Stimulated activated naive CD4-positive, alpha-beta T cell (primary cell): ENCODE measurements at regions not wholly inside any gene's neighbourhood (a gene's known extent, or its start where the extent isn't known, plus 50 kb on each side); places are given as distances from the start of the nearest gene placed in this dataset.
"Not testable (repeated sequence)": the region's sequence is repeated elsewhere in the genome, so short reads cannot be mapped to it uniquely, and the experiment has no call there.

Experiments
- DNase-seq, 6 experiments: peaks; one replicate each; lab custom pipeline; 2025; lab: John Stamatoyannopoulos, UW

- not testable (repeated sequence) for DNase-seq
Measured at GRCh38 chr10:46202405-46202804, 84.4 kb upstream of the ANTXRL start.

DNA sequence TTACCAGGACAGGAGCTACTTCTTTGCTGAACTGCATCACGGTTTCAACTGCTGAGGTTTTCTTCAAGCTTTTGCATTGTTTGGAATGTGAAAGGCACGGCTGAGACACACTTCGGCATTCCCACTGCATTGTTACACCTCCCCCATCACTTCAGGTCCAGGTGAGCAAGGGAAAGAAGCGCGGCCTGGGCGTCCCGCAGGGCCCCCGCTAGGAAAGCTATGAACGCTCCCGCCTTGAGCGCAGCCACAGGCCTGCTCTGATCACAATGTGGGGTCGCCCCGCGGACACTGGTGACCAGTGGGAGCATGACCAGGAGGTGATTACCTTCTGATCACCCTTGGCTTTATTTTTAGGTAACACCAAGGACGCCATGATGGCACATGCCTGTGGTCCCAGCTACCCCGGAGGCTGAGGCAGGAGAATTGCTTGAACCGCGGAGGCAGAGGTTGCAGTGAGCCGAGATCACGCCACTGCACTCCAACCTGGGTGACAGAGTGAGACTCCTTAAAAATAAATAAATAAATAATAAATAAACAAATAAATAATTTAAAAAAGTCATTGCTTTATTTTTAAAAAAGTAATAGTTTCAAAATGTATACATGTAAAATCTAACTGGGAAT lies 82.2 kb upstream of the ANTXRL start:
- not testable (repeated sequence) for DNase-seq

GRCh38 chr10:46210427-46210826 lies 76.4 kb upstream of the ANTXRL start:
- not testable (repeated sequence) for DNase-seq

GRCh38 chr10:46215426-46215825 lies 71.4 kb upstream of the ANTXRL start:
- no peak for DNase-seq

GRCh38 chr10:46216003-46216634 lies 70.7 kb upstream of the ANTXRL start:
- DNase-seq, result no peak

DNA sequence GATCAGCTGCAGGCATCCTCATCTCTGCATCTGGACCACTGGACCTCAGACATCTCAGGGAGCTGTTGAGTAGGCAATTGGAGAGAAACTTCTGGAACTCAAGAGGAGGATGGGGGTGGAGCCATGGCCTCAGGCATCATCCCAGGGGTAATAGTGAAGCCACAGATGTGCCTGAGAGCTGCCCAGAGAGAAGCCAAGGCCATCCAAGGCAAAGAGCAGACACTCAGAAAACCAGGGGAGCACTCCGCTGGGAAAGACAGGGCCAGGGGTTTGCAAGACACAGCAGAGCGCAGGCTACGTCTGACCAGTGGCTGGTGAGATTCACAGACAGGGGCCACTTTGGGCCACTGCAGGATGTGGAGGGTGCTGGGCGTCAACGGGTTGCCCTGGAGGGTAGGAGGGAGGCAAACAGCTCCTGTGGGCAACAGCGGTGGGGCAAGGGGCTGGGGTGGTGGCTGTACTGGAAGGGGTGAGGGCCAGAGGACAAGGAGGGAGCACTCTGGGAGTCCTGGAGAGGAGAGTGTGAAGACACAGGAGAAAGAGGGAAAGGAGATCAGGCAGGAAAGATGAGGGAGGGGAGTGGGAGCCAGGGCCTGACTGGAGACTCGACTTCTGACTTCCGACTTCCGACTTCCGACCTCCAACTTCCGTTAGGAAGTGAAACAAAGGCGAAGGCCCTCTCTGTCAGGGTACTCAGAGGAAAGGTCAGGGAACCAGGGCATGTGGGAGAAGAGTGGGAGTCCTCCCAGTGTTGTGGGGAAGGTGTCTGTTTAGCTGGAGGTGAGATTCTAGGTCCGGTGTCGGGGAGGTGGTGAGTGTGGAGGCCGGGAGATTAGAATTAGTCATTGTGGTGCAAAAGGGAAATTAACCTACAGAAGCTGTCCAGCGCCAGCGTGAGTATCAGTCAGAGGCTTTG lies 69.7 kb upstream of the ANTXRL start:
- DNase-seq, result no peak

DNA sequence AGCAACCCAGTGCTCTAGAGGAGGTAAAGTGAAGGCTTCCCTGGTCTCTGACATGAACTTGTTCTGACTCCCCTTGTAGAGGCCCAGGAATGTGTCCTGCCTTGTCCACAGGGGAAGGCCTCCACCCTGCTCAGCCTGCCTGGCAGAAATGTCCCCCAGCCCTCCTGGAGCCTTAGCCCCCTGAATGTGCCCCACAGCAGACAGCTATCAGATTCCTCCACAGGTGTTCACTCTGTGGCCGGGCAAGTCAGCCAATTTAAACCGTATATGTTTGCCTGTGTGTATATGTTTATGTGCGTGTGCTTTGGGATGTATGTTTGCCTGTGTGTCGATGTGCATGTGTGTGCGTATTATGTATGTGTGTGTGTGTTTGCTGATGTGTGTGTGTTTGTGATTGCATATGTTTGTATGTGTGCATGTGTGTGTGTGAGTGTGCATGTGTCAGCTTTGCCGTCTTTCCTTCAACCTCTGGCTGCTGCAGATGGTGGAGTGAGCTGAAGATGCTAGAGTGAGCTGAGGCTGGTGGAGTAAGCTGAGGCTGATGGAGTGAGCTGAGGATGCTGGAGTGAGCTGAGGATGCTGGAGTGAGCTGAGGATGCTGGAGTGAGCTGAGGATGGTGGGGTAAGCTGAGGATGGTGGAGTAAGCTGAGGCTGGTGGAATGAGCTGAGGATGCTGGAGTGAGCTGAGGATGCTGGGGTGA lies 68.9 kb upstream of the ANTXRL start:
- no peak for DNase-seq

- no peak for DNase-seq
Measured at GRCh38 chr10:46218921-46219320, 67.9 kb upstream of the ANTXRL start.

- DNase-seq, result not testable (repeated sequence)
Measured at GRCh38 chr10:46219431-46219990, 67.3 kb upstream of the ANTXRL start.

DNA sequence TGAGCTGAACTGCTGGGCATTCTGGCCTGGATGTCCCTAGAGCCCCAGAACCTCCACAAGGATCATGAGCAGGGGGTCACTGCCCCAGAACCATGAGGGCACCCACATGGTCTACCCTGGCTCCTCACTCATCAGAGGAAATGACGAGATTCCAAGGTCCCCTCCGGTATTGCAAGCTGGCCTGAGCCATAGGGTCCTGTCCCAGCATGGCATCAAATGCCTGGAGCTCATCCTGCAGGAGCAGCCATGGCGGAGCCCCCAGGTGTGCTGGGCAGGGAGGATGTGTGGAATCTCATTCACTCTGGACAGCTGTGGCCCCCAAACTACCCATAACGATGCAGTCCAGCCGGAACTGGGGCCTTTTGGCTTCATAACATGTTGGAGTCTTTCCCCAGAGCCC lies 66.6 kb upstream of the ANTXRL start:
- no peak for DNase-seq

DNA sequence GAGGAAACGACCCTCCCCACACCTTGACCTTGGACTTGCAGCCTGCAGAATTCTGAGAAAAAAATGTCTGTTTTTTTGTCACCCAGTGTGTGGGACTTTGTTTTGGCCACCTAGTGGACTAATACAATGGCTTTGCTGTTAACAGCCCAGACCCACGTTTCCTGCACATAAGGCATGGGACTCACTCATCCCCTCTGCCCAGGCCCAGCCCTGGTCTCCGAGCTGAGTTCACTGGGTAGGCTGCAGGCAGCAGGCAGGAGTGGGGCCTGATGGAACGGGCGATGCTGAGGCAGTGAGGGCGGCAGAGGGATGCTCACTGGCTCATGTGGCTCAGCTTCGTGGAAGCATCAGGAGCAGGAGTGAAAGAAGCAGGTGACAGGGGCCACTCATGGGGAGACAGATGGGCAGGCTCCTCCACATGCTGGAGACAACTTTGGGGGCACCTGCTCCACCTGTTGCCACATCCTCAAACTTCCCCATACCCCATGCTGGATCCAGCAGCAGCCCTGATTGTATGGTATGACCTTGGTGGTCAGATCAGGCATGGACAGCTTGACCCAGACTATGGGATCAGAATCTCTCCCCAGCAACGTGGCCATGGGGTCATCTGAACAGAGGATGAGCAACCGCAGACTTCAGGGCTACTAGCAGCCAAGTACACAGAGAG lies 65.8 kb upstream of the ANTXRL start:
- DNase-seq, result no peak

DNA sequence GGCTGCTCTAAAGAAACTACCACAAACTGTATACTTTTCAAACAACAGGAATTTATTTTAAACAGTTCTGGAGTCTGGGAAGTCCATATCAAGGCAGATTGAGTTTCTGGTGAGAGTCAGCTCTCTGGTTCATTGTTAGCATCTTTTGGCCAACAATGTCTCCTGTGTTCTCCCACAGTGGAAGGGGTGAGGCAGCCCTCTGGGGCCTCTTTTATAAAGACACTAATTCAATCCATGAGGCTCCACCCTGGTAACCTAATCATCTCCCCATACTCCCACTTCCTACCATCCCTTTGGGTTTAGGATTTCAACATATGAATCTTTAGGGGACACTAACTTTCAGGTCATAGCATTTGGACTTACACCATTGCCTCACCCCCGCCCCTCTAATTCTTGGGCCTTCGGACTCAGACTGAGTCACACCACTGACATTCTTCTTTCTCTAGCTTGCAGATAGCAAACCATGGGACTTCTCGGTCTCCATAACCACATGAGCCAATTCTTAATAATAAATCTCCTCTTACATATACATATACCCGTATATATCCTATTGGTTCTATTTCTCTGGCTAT lies 64.3 kb upstream of the ANTXRL start:
- no peak for DNase-seq

DNA sequence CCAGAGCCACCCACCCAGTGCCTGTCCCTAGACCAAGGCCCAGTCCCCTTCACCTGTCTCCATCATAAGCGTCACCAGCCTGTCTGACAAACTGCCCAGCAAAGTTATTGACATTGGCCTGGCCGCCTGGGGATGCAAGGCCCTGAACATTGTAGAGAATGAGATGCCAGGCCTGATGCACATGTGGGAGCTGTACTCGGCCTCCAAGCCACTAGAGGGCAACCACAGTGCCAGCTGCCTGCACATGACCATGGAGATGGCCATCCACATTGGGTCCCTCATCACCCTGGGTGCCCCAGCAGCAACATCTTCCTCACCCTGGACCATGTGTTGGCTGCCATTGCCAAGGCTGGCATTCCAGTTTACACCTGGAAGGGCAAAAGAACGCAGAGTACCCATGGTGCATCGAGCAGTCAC lies 63.7 kb upstream of the ANTXRL start:
- no peak for DNase-seq

DNA sequence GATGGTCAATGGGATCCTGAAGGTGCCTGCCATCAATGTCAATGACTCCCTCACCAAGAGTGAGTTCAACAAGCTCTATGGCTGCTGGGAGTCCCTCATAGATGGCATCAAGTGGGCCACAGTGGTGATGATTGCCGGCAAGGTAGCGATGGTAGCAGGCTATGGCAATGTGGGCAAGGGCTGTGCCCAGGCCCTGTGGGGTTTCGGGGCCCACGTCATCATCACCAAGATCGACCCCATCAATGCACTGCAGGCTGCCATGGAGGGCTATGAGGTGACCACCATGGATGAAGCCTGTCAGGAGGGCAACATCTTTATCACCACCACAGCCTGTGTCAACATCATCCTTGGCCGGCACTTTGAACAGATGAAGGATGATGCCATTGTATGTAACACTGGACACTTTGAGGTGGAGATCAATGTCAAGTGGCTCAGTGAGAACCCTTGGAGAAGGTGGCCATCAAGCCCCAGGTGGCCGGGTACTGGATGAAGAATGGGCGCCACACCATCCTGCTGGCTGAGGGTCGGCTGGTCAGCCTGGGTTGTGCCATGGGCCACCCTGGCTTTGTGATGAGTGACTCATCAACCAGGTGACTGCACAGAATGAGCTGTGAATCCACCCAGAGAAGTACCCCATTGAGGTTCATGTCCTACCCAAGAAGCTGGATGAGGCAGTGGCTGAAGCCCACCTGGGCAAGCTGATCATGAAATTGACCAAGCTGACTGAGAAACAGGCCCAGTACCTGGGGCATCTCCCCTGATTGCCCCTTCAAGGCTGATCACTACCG lies 63.0 kb upstream of the ANTXRL start:
- DNase-seq, result no peak

GRCh38 chr10:46224414-46224682 lies 62.4 kb upstream of the ANTXRL start:
- DNase-seq, result no peak

- DNase-seq, result no peak
Measured at GRCh38 chr10:46225597-46225996, 61.2 kb upstream of the ANTXRL start.

DNA sequence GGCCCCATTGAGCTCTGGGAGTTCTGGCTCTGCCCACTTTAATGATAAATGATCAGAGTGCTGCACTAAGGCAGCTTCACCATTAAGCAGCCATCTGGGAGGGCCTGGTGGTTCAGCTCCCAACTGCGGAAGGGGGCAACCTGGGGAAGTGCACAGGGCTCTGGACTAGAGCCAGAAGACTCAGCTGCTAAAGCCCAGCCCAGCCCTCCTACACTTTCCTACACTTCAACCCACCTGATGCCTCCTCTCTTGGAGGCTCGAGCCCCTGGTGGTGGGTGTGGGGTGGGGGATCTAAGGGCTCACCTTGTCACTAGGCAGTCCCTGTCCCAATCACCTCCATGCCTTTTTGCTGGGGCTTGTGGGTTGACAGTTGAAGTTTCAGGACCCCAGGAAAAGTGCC lies 60.6 kb upstream of the ANTXRL start:
- DNase-seq, result no peak

GRCh38 chr10:46226900-46227558 lies 59.8 kb upstream of the ANTXRL start:
- DNase-seq, result no peak

DNA sequence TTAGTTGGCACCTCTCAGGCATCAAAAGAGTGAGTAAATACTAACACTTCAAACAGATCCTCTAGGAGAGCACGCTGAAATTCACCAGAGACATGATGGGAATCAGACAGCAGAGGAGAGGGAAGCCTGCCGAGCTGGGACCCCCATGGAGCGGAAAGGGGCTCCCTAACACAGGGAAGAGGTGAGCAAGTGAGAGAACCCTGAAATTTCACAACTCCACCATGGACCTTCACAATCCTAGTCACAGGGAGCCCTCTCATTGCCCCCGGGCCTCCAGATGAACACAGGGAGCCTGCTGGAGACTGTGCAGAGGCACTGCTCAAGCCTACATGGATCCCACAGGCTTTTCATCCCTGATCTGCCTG lies 59.2 kb upstream of the ANTXRL start:
- no peak for DNase-seq

- no peak for DNase-seq
Measured at GRCh38 chr10:46227936-46228562, 58.7 kb upstream of the ANTXRL start.
